HCT116 (cell line): ENCODE measurements at regions not wholly inside any gene's neighbourhood (a gene's known extent, or its start where the extent isn't known, plus 50 kb on each side); places are given as distances from the start of the nearest gene placed in this dataset.

Experiments used
- ATF3 ChIP-seq: IDR thresholded peaks from 2 replicates; pipeline ENCODE4 v1.6.1; 2012
- CEBPB ChIP-seq: IDR thresholded peaks from 2 replicates; pipeline ENCODE4 v1.6.1; 2012; ENCODE audit warnings: low read depth
- EZH2 ChIP-seq: fragments of 200-600 bp; sonication (generic); IDR thresholded peaks from 2 replicates; pipeline ENCODE4 v1.6.1; 2017; ENCODE audit warnings: antibody characterized with exemption, mixed run types
- EZH2phosphoT487 ChIP-seq: fragments of 200-600 bp; IDR thresholded peaks from 2 replicates; pipeline ENCODE4 v1.6.1; 2018; ENCODE audit warnings: antibody characterized with exemption, borderline replicate concordance
- POLR2A ChIP-seq: IDR thresholded peaks from 2 replicates; pipeline ENCODE4 v1.7.0; 2011; ENCODE audit warnings: borderline replicate concordance; ENCODE audit not compliant: insufficient read depth, insufficient read length; ENCODE audit errors: extremely low read depth
- POLR2AphosphoS5 ChIP-seq: IDR thresholded peaks from 2 replicates; pipeline ENCODE4 v1.6.1; 2011; ENCODE audit warnings: mild to moderate bottlenecking, low read depth, low read length, moderate library complexity
- RAD21 ChIP-seq: IDR thresholded peaks from 2 replicates; pipeline ENCODE4 v1.6.1; 2012; ENCODE audit warnings: low read depth, mild to moderate bottlenecking
- SIN3A ChIP-seq: IDR thresholded peaks from 2 replicates; pipeline ENCODE4 v1.6.1; 2012; ENCODE audit warnings: low read depth
- TF ChIP-seq, protein P1 (sequence below), 3 experiments: fragments of 200-600 bp in 1 of 3; sonication (generic) in 1 of 3; IDR thresholded peaks in 2 of 3; conservative IDR thresholded peaks in 1 of 3; 2 replicates each; pipeline ENCODE4 v1.5.1; 2012 to 2017; ENCODE audit warnings: low read depth in 2 of 3, low read length in 2 of 3, antibody characterized with exemption in 1 of 3, borderline replicate concordance in 1 of 3, control low read depth in 1 of 3, mild to moderate bottlenecking in 1 of 3, mixed read lengths in 1 of 3, mixed run types in 1 of 3, moderate library complexity in 1 of 3; ENCODE audit not compliant: insufficient read depth in 1 of 3
- TF ChIP-seq, protein P2 (sequence below): IDR thresholded peaks from 2 replicates; pipeline ENCODE4 v1.6.1; 2011; ENCODE audit warnings: mild to moderate bottlenecking, low read length, moderate library complexity; ENCODE audit not compliant: insufficient replicate concordance; ENCODE audit errors: extremely low read depth

GRCh38 chr4:124097447-124097846 is 615.1 kb downstream of the ANKRD50 start:
- no peak for TF ChIP-seq EZH2
- no peak for TF ChIP-seq EZH2phosphoT487
- TF ChIP-seq, protein P1, sequence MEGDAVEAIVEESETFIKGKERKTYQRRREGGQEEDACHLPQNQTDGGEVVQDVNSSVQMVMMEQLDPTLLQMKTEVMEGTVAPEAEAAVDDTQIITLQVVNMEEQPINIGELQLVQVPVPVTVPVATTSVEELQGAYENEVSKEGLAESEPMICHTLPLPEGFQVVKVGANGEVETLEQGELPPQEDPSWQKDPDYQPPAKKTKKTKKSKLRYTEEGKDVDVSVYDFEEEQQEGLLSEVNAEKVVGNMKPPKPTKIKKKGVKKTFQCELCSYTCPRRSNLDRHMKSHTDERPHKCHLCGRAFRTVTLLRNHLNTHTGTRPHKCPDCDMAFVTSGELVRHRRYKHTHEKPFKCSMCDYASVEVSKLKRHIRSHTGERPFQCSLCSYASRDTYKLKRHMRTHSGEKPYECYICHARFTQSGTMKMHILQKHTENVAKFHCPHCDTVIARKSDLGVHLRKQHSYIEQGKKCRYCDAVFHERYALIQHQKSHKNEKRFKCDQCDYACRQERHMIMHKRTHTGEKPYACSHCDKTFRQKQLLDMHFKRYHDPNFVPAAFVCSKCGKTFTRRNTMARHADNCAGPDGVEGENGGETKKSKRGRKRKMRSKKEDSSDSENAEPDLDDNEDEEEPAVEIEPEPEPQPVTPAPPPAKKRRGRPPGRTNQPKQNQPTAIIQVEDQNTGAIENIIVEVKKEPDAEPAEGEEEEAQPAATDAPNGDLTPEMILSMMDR (IDR thresholded peaks at IDR 0.05 in 2 of 3, conservative IDR thresholded peaks at IDR 0.05 in 1 of 3; ENCODE audit: borderline replicate concordance in 1 of 3, insufficient read depth in 1 of 3, low read depth in 2 of 3, low read length in 2 of 3) = no peak
- no peak for TF ChIP-seq POLR2A
- TF ChIP-seq, protein P2, sequence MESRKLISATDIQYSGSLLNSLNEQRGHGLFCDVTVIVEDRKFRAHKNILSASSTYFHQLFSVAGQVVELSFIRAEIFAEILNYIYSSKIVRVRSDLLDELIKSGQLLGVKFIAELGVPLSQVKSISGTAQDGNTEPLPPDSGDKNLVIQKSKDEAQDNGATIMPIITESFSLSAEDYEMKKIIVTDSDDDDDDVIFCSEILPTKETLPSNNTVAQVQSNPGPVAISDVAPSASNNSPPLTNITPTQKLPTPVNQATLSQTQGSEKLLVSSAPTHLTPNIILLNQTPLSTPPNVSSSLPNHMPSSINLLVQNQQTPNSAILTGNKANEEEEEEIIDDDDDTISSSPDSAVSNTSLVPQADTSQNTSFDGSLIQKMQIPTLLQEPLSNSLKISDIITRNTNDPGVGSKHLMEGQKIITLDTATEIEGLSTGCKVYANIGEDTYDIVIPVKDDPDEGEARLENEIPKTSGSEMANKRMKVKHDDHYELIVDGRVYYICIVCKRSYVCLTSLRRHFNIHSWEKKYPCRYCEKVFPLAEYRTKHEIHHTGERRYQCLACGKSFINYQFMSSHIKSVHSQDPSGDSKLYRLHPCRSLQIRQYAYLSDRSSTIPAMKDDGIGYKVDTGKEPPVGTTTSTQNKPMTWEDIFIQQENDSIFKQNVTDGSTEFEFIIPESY = no peak
- no peak for TF ChIP-seq POLR2AphosphoS5
- TF ChIP-seq CEBPB = no peak
- TF ChIP-seq ATF3 = no peak
- TF ChIP-seq SIN3A = no peak
- TF ChIP-seq RAD21 = no peak
